HG02884 (cell line): ENCODE measurements at regions not wholly inside any gene's neighbourhood (a gene's known extent, or its start where the extent isn't known, plus 50 kb on each side); places are given as distances from the start of the nearest gene placed in this dataset.
"Not testable (repeated sequence)": the region's sequence is repeated elsewhere in the genome, so short reads cannot be mapped to it uniquely, and the experiment has no call there.

Source experiments
- ATAC-seq: cut with Tn5 transposase; IDR thresholded peaks from one replicate; pipeline ENCODE4 v1.9.1; 2021; ENCODE audit warnings: mild to moderate bottlenecking, moderate library complexity; ENCODE audit not compliant: unreplicated experiment

GRCh38 chr15:87727073-87727472 lies 529.5 kb downstream of the NTRK3 start:
- no peak for ATAC-seq

- no peak for ATAC-seq
These were observed 532.2 kb downstream of the NTRK3 start for GRCh38 chr15:87724330-87724729.

- no peak for ATAC-seq
These were observed 533.4 kb downstream of the NTRK3 start for GRCh38 chr15:87722941-87723691.

- no peak for ATAC-seq
These were observed 536.3 kb downstream of the NTRK3 start for GRCh38 chr15:87720235-87720634.

GRCh38 chr15:87716422-87716821 lies 540.1 kb downstream of the NTRK3 start:
- no peak for ATAC-seq

- no peak for ATAC-seq
These were observed 541.3 kb downstream of the NTRK3 start for GRCh38 chr15:87715252-87715651.

- no peak for ATAC-seq
These were observed 543.1 kb downstream of the NTRK3 start for GRCh38 chr15:87713475-87713879.

- ATAC-seq, result no peak
These were observed 544.3 kb downstream of the NTRK3 start for GRCh38 chr15:87712211-87712610.

GRCh38 chr15:87711026-87711425 lies 545.5 kb downstream of the NTRK3 start:
- no peak for ATAC-seq

GRCh38 chr15:87710406-87710805 lies 546.1 kb downstream of the NTRK3 start:
- ATAC-seq, result no peak

GRCh38 chr15:87707566-87708130 lies 548.9 kb downstream of the NTRK3 start:
- ATAC-seq, result no peak

GRCh38 chr15:87707071-87707470 lies 549.5 kb downstream of the NTRK3 start:
- no peak for ATAC-seq

- ATAC-seq, result no peak
These were observed 550.5 kb downstream of the NTRK3 start for GRCh38 chr15:87706001-87706400.

- no peak for ATAC-seq
These were observed 552.3 kb downstream of the NTRK3 start for GRCh38 chr15:87704276-87704675.

- no peak for ATAC-seq
These were observed 553.0 kb downstream of the NTRK3 start for GRCh38 chr15:87703327-87704111.

- no peak for ATAC-seq
These were observed 554.3 kb downstream of the NTRK3 start for GRCh38 chr15:87702270-87702669.

- not testable (repeated sequence) for ATAC-seq
These were observed 558.1 kb downstream of the NTRK3 start for GRCh38 chr15:87698467-87698866.

GRCh38 chr15:87689716-87690115 lies 566.8 kb downstream of the NTRK3 start:
- ATAC-seq, result no peak

GRCh38 chr15:87687523-87687870 lies 569.0 kb downstream of the NTRK3 start:
- ATAC-seq, result no peak

- ATAC-seq, result no peak
These were observed 569.6 kb downstream of the NTRK3 start for GRCh38 chr15:87686841-87687522.

GRCh38 chr15:87686339-87686738 lies 570.2 kb downstream of the NTRK3 start:
- no peak for ATAC-seq
